Amygdala (tissue), 56 donors: ENCODE measurements at regions not wholly inside any gene's neighbourhood (a gene's known extent, or its start where the extent isn't known, plus 50 kb on each side); places are given as distances from the start of the nearest gene placed in this dataset.

Experiments used
- DNase-seq, 56 donors: peaks; one replicate each; lab custom pipeline; 2025; lab: John Stamatoyannopoulos, UW

- DNase-seq, result no peak
Observed at GRCh38 chr11:128200467-128200866, 386.9 kb downstream of the ETS1 start.

DNA sequence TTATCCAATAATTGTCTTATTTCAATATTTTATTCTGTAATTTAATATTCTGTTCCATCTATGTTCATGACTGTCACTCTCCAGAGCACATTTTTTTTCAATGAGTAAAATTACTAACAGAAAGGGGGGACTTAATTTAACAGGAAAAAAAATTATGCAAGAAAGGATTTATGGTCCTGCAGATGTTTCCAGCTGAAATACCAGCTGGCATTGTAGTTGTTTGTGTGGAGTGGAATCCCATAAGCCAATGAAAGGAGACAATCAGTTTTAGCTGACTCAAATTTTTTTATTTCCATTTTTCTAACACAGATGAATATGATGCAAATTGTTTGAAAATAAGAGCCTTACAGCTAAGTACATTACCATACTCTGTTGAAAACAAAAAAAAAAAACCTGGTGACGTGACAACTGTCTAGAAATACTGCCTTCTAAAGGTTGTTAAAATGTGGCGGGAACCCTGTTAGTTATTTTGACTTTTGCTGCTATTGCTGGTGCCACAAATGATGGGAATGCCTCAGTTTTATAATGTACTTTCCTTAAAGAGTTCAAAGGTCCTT is 389.1 kb downstream of the ETS1 start:
- DNase-seq, result no peak

GRCh38 chr11:128196235-128196634 is 391.1 kb downstream of the ETS1 start:
- DNase-seq, result no peak

- no peak for DNase-seq
Observed at GRCh38 chr11:128195756-128196155, 391.6 kb downstream of the ETS1 start.

DNA sequence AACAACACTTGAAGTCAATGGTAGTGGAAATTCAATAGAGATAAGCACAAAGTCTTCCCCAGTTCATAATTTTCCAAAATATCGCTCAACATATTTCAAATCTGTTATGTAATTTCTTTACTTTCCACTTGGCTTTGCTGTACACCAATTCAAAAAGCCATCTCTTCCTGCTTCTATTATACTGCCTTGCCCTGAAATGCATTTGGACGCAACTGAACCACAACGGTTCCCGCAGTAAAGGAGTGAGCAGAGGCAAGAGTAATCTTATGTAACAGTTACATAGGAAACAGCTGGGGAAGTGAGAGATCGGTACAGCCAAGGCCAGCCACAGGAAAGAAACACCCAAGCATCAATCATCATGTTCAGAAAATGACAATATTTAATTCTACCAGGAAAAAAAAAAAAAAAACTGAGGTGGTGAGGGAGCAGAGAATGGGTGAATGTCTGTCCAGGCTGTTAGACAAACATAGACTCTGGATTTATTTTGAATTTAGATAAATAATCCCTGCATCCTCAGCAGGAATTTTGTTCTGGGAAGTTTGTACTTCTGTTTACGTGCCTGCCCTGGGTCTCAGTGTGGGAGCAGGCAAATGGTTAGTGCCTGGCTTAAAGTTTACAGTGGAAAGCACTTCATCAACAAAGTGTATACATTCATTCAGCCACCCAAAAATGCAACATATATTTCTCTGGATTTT is 392.2 kb downstream of the ETS1 start:
- DNase-seq, result no peak

- no peak for DNase-seq
Observed at GRCh38 chr11:128194216-128194615, 393.1 kb downstream of the ETS1 start.

DNA sequence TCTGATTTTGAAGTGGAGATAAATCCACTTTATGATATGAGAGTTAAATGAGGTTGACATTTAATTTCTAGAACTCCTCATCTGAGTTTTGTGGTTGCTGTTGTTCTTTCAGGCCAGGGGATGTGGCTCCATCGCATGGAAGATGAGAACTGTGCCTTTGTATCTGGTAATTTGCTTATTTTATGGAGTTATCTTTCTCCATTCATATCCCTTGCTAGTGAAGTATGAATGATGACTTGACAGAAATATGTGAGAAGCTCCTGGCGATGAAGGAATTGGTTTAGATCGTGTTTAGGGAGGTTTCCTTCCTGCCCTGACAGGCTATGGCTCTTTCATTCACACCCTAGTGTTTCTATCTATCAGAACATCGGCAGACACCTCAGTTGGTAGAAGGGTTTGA is 393.7 kb downstream of the ETS1 start:
- no peak for DNase-seq

GRCh38 chr11:128190312-128190711 is 397.0 kb downstream of the ETS1 start:
- no peak for DNase-seq

- no peak for DNase-seq
Observed at GRCh38 chr11:128189823-128190222, 397.5 kb downstream of the ETS1 start.

DNA sequence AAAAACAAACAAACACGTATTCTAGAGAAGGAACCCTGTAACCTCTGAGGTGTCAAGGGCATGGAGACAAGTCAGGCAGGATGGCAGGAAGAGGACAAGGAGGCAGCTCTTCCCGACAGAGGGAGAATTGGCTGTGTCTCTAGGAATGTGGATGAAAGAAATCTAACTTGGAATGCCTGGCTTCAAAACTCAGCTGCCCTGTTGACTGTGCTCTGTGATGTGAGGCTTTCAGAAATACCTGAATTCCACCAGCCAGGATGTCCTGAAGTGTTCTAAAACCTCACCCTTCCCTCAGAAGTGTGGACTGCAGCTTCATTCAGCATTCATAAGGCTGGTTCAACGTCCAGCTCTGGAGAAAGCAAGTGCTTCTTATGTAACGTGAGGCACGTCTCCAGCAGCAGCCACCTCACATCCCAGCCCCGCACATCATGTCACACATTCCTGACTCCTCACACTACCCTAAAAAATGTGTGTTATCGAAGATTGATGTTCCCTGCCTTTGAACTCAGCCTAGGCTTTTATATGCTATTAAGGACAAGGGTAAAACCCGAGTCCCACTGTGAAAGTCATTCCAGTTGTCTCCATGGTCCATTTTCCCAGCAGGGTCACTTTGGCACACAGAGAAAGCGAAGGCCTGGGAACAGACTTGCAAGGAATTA is 398.9 kb downstream of the ETS1 start:
- DNase-seq, result no peak

DNA sequence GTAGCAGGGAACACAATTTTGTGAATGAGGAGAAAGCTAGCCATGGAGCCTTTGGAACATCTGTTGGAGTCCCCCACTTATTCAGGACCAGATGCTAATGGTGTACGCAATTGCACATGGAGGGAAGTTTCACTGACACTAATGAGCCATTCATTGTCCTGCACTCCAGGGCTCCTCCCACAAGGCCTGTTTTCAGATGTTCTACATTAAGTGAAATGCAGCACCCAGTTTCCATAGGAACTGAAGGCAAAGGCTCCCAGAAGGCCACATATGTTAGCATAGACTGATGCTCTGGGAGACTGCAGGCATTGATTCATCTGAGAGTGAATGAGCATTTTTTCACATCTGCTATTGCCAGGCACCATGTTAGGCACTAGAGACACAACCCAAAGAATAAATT is 399.5 kb downstream of the ETS1 start:
- DNase-seq, result no peak

DNA sequence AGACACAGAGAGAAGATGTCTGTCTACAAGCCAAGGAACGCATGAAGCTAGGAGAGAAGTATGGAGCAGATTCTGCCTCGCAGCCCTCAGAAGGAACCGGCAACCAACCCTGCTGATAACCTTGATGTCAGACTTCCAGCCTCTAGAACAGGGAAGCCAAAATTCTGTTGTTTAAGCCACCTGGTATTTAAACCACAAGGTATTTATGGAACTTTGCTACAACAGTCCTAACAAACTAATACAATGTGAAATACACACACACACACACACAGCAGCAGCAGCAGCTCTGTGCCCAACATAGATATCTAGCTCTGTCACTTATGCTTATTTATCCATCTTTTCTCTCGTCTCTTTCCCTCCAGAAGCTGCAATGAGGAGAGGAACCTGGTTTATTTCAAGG is 400.0 kb downstream of the ETS1 start:
- no peak for DNase-seq

GRCh38 chr11:128184981-128185380 is 402.4 kb downstream of the ETS1 start:
- DNase-seq, result no peak

- no peak for DNase-seq
Observed at GRCh38 chr11:128182844-128183243, 404.5 kb downstream of the ETS1 start.

GRCh38 chr11:128181984-128182383 is 405.4 kb downstream of the ETS1 start:
- no peak for DNase-seq

- no peak for DNase-seq
Observed at GRCh38 chr11:128181088-128181480, 406.3 kb downstream of the ETS1 start.

GRCh38 chr11:128180441-128181087 is 406.8 kb downstream of the ETS1 start:
- no peak for DNase-seq

GRCh38 chr11:128179512-128179911 is 407.8 kb downstream of the ETS1 start:
- DNase-seq, result no peak

DNA sequence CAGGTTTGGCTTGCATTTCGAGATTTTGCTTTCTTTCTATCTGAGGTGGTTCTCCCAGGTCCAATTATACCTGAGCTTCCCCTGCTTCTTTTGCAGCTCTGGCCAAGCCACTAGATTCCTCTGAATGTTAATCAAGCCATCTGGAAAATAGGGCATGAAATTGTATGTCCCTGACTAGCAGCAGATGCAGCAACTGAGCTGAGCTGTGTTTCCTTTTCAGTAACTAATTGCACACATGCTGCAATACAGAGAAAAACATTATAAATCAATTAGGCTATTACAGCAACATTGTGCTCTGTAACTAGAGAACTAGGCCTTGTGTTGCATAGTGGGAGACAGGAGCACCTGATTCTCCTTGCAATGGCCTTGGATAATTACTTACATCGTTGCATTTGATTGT is 408.3 kb downstream of the ETS1 start:
- peak in 1 of 56 donors; percentile 7 for DNase-seq

DNA sequence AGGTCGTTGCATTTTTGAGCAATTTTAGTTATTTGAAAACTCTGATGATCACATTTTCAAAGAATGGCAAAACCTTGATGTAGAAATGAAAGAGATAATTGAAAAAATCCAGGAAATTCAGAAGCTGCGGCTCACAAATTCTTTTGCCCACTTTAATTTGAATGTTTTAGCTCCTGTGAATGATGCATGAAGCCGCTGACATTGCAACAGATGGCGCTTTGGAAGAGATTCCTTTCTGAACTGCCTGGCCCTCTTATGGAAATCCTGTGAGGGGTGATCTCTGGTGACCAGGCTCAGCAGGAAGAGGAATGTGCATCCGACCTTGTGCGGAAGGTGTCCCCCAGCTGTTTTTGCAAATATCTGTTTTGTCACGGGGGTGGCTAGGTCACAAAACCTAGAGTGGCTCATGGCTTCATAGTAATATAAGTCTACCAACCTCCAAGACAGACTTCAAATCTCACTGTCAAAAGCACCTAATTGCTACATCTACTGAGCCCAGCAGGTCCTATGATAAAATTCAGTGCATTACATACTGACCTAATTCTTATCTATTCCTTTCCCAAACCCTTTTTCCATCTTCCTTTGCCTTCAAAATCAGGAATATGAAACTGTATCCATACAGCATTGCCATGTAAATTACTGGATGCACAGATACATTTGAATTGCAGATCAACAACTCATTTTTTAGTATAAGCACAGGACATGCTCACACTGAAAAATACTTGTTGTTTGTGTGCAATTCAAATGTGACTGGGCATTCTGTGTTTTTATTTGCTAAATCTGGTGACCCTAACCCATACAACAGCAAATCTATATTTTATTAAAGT is 412.7 kb downstream of the ETS1 start:
- no peak for DNase-seq
